HG02938 (cell line): ENCODE measurements at regions not wholly inside any gene's neighbourhood (a gene's known extent, or its start where the extent isn't known, plus 50 kb on each side); places are given as distances from the start of the nearest gene placed in this dataset.
"Not testable (repeated sequence)": the region's sequence is repeated elsewhere in the genome, so short reads cannot be mapped to it uniquely, and the experiment has no call there.

Experiments used
- ATAC-seq: cut with Tn5 transposase; IDR thresholded peaks from one replicate; pipeline ENCODE4 v1.9.1; 2021; ENCODE audit warnings: mild to moderate bottlenecking, moderate library complexity; ENCODE audit not compliant: unreplicated experiment

GRCh38 chr18:66300141-66300540, 303.7 kb downstream of the CDH19 start:
- no peak for ATAC-seq

- ATAC-seq, result no peak
These were observed 323.4 kb downstream of the CDH19 start for GRCh38 chr18:66280470-66280869.

DNA sequence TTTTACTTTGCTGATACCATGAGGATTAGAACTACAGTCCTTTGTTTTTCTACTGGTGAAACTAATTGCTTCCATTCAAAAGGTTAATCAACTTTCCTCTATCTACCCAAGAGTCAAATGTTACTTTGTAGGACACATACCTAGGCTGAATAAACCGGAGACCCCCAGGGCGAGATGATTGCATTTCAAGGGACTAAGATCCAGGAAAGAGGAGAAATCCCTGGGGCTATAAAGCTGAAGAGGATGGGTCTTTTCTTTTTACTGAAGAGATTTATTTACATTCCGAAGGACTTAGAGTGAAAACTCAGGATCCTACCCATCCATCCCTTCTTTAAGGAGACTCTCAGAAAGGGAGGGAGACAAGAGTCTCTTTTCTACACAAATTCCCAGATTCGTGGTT, 331.9 kb downstream of the CDH19 start:
- no peak for ATAC-seq

GRCh38 chr18:66264130-66264529, 339.8 kb downstream of the CDH19 start:
- ATAC-seq, result no peak

DNA sequence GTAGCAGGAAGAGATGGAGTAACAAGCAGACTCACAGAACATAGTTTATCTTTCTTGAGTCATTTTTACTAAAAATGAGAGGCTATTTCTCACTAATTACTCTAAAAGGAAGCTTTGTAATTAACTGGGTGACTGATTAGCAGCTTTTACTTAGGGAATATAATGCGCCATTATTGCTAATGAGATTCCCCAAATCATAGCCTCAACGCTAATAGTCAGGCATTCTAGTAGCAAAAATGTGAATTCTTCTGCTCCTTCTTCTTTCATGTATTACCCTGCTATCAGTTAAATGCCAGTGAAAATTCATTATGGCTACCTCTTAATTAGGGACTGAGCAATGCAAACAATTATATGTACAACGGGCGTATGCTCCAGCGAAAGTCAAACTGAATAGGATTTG, 349.8 kb downstream of the CDH19 start:
- ATAC-seq, result no peak

DNA sequence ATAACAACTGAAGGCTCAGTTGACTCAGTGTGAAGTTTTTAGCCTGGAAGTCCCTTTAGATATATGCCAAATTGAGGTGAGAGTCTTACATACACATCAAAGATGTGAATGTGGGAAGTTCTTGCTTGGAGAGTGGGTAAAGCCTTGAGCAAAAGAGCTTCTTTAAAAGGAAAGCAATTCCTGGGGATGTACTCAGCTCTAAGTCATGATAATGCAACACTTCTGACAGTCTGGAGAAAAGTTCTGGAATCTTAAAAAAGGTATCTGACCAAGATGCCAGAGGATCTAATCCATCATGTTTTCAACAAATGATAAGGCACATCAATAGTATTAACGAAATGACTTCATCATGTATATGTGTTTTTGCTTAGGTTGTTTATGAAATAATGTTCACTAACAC, 351.2 kb downstream of the CDH19 start:
- ATAC-seq, result no peak

GRCh38 chr18:66235206-66235605, 368.7 kb downstream of the CDH19 start:
- ATAC-seq, result no peak

DNA sequence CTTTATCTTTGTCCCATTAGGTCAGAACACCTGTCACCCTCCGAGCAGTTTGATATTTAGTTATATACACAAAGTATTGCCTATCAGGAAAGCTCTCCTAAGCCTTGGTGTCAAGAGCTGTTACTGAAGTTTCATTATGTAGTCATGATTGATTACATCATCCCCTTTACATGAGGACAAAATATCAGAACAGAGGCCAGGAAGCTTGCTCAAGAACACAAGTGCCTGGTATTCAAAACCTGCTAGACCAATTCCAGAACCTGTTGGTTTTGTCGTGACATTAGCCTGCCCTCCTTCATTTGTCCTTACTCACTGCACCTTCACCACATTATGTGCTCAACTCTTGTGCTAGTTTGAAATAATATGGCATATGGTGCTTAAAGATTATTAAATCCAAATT, 377.1 kb downstream of the CDH19 start:
- ATAC-seq, result no peak

- ATAC-seq, result not testable (repeated sequence)
These were observed 380.6 kb downstream of the CDH19 start for GRCh38 chr18:66223317-66223716.

- ATAC-seq, result no peak
These were observed 381.7 kb downstream of the CDH19 start for GRCh38 chr18:66222174-66222573.

GRCh38 chr18:66219817-66220216, 384.1 kb downstream of the CDH19 start:
- no peak for ATAC-seq

DNA sequence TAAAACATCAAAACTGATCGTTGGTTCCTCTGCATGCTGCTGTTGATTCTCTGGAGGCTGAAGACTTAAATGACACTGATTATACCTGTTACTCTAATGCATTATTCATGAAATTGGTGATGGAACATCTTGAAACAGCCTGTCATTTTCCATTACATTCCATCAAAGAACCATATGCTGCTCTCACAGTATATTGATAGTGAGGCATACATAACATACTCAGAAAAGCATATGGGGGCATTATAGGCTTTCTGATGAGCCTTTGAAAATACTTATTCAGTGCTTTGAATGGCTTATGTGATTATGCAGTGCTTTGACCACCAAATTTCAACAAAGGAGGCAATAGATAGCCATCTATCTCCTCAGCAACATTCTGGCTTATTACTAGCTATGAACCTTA, 392.1 kb downstream of the CDH19 start:
- ATAC-seq, result no peak

DNA sequence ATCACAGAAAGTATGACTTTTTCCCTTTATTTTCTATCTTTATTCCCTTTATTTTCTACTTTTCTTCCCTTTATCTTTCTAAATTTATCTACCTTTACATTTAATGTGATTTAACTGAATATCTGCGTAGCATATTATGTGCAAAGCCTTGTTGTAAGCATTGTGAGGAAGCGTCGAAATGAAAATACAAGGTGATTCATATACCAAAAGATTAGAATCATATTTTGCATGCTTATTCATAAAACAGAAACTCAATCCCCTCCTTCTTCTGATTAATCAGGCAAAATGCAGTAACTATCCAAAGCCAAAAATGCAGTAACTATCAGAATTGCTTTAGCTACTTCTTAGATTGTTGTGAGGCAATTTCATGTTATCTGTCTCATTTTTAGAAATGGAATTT, 393.0 kb downstream of the CDH19 start:
- ATAC-seq, result no peak

GRCh38 chr18:66209656-66210055, 394.2 kb downstream of the CDH19 start:
- no peak for ATAC-seq

DNA sequence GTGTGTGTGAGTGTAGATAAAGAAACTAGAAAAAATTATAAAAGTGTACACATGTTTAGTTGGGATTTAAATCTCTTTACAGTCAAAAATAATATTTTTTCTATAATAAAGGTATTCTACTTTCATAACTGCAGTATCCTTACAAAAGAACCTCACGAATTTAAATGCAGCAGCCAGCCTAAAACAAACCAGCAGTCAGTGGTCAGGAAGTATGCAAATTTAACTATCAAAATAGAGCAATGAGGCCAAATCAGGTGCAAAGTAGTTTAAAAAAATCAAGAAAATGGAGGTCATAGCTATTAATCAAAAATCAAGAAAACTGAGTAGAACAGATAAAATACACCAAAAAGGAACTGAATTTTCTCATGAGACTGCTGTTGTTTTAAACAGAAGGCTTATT, 407.1 kb downstream of the CDH19 start:
- no peak for ATAC-seq

DNA sequence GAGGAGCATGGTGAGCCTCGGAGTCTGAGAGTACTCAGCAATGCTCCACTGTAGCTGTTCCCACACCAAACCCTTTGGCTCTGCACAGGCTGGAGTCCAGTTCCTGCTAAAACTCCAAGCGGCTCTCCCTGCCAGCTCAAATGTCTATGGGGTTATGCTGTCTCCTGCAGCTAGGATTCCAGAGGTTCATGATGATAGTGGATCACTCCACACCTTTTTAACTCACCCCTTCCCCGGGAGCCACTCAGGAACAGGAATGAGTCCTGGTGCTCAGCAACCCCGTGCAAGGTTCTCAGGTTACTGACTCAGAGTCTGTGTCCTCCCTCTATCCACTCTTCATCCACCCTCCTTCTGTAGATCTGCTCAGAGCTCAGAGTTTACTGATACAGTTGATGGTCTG, 410.0 kb downstream of the CDH19 start:
- ATAC-seq, result no peak

DNA sequence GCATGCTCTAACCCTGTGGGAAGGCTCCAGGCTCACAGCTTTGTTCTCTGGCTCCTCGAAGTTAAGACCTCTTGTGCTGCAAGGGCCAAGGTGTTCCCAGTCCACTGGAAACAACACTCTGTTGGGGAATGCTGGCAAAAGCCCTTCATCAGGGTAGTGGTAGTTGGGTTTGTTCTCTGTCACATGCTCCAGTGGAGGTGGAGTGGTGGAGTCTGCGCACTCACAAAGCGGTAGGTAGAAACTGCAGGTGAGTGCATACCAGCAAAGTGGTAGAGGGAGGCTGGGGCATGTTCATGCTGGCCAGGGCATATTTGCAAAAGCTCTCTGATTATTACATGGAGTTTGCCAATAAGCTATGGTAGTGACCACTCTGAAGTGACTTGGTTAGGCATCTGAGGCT, 410.5 kb downstream of the CDH19 start:
- no peak for ATAC-seq

DNA sequence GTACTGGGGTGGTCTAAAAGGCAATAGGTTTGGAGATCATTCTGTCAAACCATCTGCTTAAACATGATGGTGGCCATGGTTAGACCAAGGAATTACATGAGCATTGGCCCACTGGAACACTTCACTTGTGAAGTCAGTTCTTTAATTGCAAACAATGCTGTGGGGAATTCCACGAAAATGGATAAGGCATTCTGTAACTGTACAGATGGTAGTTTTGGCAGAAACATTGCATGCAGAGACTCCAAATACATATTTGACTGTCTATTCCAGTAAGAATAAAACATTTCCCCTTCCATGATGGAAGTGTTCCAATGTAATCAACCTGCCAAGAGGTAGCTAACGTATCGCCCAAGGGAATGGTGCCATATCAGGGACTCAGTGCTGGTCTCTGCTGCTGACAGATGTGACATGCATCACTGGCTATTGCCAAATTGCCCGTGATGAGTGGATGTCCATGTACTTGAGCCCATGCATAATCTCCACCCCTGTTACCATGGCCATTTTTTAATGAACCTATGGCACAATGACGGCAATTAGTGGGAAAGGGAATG, 417.9 kb downstream of the CDH7 start:
- ATAC-seq, result no peak

DNA sequence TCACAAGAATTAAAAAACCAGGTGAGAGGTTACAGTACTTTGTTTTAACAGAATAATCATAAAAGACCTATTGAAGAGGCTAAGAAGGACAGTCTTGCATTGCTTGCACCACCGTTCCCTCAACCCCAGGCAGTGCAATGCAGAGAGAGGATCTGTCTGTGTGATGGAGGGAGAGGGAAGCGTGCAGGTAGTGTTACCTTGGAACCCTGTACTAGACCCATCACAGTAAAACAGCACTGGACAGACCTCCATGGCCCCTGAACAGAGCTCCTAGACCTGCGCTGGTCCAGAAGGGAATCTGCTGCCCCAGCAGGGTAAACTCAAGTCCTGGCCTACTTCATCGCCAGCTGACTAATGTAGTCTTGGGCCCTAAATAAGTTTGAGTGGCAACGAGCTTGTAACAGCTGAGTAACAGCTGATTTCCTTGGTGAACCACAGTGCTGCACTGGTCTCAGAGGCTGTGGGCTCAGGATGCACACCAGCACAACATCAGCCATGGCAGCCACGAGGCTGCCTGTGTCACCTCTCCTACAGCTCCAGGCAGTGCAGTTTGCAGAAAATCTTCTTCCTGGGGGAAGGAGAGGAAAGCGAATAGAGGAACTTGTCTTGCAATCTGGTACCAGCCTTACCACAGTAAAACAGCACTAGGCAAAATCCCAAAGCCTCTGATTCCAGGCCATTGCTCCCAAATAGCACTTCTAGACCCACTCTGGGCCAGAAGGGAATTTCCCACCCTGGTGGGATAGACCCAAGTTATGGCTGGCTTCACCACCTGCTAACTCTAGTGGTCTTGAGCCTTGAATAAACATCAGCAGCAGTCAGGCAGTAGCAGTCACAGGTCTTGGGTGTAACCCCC, 417.2 kb downstream of the CDH7 start:
- no peak for ATAC-seq

- ATAC-seq, result no peak
These were observed 409.2 kb downstream of the CDH7 start for GRCh38 chr18:66160007-66160406.

DNA sequence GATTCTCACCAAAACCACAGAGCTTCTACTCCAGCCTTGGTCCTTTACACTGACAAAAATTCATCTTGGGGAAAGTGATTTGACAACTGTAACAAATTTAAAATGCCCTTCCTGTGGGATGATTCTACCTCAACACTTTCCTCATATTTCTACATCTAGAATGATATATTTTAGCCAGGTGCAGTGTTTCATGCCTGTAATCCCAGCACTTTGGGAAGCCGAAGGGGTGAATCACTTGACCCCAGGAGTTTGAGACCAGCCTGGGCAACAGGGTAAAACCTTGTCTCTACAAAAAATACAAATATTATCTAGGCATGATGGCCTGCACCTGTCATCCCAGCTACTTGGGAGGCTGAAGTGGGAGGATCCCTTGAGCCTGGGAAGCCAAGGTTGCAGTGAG, 408.6 kb downstream of the CDH7 start:
- ATAC-seq, result no peak

- ATAC-seq, result peak; percentile 89
These were observed 406.3 kb downstream of the CDH7 start for GRCh38 chr18:66156946-66157687.
